ENCODE measurements at regions not wholly inside any gene's neighbourhood (a gene's known extent, or its start where the extent isn't known, plus 50 kb on each side); places are given as distances from the start of the nearest gene placed in this dataset.
"Not testable (repeated sequence)": the region's sequence is repeated elsewhere in the genome, so short reads cannot be mapped to it uniquely, and the experiment has no call there.

DNA sequence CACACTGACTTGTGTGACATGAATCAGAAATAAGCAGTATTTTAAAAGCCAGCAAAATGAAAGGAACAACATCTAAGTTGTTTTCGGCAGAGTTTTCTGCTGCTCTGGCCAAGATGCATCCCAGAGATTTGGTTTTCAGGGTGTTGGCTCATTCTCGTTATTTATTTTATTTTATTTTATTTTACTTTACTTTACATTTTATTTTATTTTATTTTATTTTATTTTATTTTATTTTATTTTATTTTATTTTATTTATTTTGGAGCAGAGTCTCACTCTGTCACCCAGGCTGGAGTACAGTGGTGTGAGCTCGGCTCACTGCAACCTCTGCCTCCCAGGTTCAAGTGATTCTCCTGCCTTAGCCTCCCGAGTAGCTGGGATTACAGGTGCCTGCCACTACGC is 64.5 kb upstream of the CEP85L start:
- TF ChIP-seq, protein P1, sequence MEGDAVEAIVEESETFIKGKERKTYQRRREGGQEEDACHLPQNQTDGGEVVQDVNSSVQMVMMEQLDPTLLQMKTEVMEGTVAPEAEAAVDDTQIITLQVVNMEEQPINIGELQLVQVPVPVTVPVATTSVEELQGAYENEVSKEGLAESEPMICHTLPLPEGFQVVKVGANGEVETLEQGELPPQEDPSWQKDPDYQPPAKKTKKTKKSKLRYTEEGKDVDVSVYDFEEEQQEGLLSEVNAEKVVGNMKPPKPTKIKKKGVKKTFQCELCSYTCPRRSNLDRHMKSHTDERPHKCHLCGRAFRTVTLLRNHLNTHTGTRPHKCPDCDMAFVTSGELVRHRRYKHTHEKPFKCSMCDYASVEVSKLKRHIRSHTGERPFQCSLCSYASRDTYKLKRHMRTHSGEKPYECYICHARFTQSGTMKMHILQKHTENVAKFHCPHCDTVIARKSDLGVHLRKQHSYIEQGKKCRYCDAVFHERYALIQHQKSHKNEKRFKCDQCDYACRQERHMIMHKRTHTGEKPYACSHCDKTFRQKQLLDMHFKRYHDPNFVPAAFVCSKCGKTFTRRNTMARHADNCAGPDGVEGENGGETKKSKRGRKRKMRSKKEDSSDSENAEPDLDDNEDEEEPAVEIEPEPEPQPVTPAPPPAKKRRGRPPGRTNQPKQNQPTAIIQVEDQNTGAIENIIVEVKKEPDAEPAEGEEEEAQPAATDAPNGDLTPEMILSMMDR (IDR thresholded peaks at IDR 0.05; ENCODE audit: poor library complexity): not testable (repeated sequence)
- TF ChIP-seq EZH2phosphoT487 (IDR thresholded peaks at IDR 0.05; ENCODE audit: low read depth, severe bottlenecking, unreplicated experiment): not testable (repeated sequence)

All from hepatocyte (in vitro differentiated cells).